NCI-H460 (cell line): ENCODE measurements at regions not wholly inside any gene's neighbourhood (a gene's known extent, or its start where the extent isn't known, plus 50 kb on each side); places are given as distances from the start of the nearest gene placed in this dataset.
"Not testable (repeated sequence)": the region's sequence is repeated elsewhere in the genome, so short reads cannot be mapped to it uniquely, and the experiment has no call there.

Experiments used
- DNase-seq: peaks from one replicate; pipeline ENCODE4 v3.0.0-alpha.2; 2016; ENCODE audit warnings: low read depth; ENCODE audit errors: extremely low read depth

GRCh38 chrX:121831601-121832000 is 784.2 kb downstream of the GLUD2 start:
- no peak for DNase-seq

- no peak for DNase-seq
Observed at GRCh38 chrX:121832446-121832845, 785.0 kb downstream of the GLUD2 start.

- no peak for DNase-seq
Observed at GRCh38 chrX:121836000-121836399, 788.6 kb downstream of the GLUD2 start.

DNA sequence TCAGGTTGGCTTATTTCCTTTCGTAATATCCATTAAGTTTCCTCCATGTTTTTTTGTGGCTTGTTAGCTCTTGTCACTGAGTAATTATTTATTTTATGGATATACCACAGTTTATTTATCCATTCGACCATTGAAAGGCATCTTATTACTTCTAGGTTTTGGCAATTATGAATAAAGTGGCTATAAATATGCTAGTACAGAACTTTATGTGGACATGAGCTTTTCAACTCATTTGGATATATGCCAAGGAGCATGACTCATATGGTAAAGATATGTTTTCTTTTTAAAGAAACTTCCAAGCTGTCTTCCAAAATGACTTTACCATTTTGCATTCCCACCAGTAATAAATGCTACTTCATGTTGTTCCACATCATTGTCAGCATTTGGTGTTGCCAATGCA is 803.6 kb downstream of the GLUD2 start:
- peak; percentile 8 for DNase-seq

DNA sequence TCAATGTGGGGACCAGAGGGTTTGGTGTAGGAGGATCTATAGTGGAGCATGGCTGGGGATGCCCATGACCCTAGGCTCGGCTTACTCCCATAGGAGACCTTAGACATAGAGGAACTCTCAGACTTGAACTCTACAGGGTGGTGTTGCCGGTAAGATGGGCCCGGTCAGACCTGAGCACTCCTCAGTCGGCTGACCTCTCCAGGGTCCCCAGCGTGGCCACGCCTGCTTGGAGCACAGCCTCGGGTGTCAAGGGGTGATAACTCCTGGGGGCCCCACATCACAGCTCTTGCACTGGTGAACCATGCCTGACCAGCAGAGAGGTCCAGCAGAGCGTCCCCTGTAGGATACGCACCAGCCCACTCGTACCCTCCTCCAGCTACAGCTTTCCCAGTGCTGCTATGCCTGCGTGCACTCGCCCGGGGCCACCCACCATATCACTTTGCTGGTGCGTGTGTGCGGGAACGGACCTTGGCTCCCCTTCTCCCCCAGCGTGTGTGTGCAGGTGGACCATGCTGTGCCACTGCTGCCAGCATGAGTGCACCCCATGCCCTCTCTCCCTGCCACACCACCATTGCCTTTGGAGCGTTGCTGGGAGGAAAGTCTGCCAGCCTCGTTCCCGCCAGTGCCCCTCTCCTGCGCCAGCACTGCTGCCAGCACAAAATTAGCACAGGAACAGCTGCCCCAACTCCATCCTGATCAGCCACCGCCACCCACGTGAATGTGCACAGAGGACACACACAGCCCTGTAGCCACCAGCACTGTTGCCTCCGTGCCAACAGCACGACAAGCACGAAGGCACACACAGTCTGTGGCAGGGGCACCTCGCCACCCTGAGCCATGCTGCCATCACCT is 806.6 kb downstream of the GLUD2 start:
- DNase-seq: no peak

- no peak for DNase-seq
Observed at GRCh38 chrX:121854614-121854911, 807.2 kb downstream of the GLUD2 start.

GRCh38 chrX:121858867-121859647 is 811.6 kb downstream of the GLUD2 start:
- DNase-seq: no peak

GRCh38 chrX:121863976-121864375 is 816.6 kb downstream of the GLUD2 start:
- DNase-seq: no peak

- DNase-seq: no peak
Observed at GRCh38 chrX:121864561-121864960, 817.2 kb downstream of the GLUD2 start.

GRCh38 chrX:121869876-121870477 is 822.6 kb downstream of the GLUD2 start:
- no peak for DNase-seq

GRCh38 chrX:121871122-121871521 is 823.7 kb downstream of the GLUD2 start:
- no peak for DNase-seq

DNA sequence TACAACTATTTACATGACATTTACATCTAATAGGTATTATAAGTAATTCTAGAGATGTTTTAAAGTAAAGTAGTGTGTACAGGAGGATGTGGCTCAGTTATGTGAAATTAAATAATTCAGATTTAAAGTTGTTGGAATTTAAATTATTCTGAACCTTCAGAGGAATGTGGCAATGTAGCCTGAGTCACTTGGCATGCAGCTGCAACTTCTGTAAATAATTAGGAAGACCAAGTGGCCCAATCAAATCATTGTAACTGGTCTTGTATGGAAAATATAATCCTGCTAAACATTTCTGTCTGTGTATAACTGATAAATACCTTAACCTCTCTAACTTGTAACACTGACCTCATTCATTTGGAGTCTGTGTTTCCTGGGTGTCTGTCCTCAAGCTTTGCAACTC is 828.9 kb downstream of the GLUD2 start:
- peak; percentile 23 for DNase-seq

GRCh38 chrX:121877337-121877736 is 829.9 kb downstream of the GLUD2 start:
- DNase-seq: not testable (repeated sequence)

GRCh38 chrX:121886557-121886956 is 839.1 kb downstream of the GLUD2 start:
- no peak for DNase-seq

DNA sequence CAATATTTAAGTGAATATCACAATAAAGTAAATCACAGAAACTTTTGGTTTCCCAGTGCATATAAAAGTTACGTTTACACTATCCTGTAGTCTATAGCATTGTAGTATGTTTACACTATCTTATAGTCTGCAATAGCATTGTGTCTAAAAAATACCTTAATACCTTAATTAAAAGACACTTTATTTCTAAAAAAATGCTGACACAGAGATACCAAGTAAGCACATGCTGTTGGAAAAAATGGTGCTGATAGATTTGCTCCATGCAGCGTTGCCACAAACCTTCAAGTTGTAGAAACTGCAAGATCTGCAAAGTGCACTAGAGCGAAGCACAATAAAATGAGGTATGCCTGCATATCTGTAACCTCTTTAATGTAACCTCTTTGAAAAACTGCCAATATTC is 847.3 kb downstream of the GLUD2 start:
- no peak for DNase-seq

DNA sequence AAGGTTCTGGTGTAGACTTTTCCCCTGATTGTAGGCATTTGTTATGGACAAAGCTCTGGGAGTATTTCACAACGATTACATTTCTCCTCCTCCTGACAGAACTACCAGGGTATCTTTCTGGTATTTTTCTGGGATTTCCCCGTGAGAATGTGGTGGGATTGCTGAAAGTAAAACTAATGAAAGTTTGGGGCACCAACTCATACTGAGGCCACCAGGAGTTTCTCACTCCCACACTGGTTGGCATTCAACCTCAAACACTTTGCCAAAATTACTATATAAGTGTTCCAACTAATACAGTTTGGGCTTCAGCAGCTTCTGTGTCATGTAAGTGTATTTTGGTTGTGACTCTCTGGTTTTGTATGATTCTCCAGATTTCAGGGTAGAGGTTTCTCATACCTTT is 855.1 kb downstream of the GLUD2 start:
- no peak for DNase-seq

DNA sequence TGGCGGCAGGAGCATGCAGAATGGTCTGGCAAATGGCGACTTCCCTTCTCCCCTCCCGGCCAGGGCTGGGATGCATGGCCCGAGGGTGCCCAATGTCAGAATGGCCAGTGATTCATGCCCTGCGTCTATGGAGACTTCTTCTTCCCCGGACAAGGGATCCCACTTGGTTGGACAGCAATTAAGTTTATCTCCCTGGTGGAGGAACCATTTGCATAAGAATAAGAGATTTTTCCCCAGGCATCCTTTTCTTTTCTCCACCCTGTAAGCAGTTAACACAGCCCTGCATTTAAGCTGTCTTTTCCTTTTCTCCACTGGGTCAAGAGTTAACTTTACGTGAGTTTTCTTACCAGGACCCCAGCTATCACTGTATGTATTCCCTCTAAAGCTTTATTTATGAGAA is 856.6 kb downstream of the GLUD2 start:
- DNase-seq: no peak

GRCh38 chrX:121921258-121921657 is 873.8 kb downstream of the GLUD2 start:
- no peak for DNase-seq

- DNase-seq: no peak
Observed at GRCh38 chrX:121931567-121931966, 884.2 kb downstream of the GLUD2 start.

- no peak for DNase-seq
Observed at GRCh38 chrX:121932688-121933087, 885.3 kb downstream of the GLUD2 start.

DNA sequence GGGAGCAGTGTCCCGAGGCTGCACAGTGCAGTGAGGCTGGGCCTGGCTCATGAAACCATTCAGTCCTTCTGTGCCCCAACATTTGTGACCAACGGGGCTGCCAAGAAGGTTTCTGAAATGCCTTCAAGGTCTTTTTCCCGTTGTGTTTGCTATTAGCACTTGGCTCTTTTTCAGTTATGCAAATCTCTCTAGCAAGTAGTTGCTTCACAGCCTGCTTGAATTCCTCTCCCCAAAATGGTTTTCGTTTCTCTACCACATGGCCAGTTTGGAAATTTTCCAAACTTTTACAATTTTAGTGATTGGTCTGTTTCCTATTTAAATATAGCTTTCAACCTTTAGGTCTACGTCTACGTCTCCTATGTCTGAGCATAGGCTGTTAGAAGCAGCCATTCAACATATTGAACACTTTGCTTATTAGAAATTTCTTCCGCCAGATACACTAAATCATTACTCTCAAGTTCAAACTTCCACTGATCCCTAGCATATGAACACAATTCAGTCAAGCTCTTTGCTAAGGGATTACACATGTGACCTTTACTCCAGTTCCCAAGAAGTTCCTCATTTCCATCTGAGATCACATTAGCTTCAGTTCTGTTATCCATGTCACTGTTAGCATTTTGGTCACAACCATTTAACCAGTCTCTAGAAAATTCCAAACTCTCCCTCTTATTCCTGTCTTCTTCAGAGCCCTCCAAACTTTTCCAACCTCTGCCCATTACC is 901.8 kb downstream of the GLUD2 start:
- DNase-seq: no peak
